ENCODE measurements at regions not wholly inside any gene's neighbourhood (a gene's known extent, or its start where the extent isn't known, plus 50 kb on each side); places are given as distances from the start of the nearest gene placed in this dataset.

DNA sequence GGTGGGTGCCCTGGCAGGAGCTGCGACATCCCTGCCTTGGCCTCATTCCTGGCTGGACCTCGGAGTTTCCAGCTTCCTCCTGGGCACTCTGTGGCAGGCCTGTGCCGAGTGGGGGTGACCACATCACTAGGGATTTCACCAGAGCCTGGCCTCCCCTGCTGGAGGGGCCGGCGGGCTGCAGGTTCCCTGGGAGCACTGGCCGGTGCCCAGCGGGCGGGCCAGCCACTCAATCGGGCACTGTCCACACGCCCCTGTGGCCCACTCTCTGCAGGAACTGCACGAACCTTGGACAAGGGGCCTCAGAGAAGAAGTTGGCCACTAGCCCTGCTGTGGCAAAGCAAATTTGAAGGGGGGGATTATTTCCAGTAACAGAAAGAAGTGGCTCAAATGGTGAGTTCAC, 110.7 kb upstream of the APCDD1 start:
- TF ChIP-seq EZH2phosphoT487 (IDR thresholded peaks at IDR 0.05; ENCODE audit: low read length): no peak
- TF ChIP-seq EZH2 (optimal IDR thresholded peaks at IDR 0.05; ENCODE audit: low read depth, low read length): no peak

Measured in MM.1S (cell line).